Hepatocyte (in vitro differentiated cells): ENCODE measurements at regions not wholly inside any gene's neighbourhood (a gene's known extent, or its start where the extent isn't known, plus 50 kb on each side); places are given as distances from the start of the nearest gene placed in this dataset.

Source experiments
- EZH2phosphoT487 ChIP-seq: fragments of 200-600 bp; sonication (generic); IDR thresholded peaks from one replicate; pipeline ENCODE4 v1.6.1; 2018; ENCODE audit warnings: antibody characterized with exemption, mild to moderate bottlenecking, low read depth, moderate library complexity; ENCODE audit not compliant: unreplicated experiment, severe bottlenecking
- TF ChIP-seq, protein P1 (sequence below): fragments of 200-600 bp; sonication (generic); IDR thresholded peaks from 2 replicates; pipeline ENCODE4 v1.5.1; 2016; ENCODE audit warnings: antibody characterized with exemption, mild to moderate bottlenecking; ENCODE audit not compliant: poor library complexity

DNA sequence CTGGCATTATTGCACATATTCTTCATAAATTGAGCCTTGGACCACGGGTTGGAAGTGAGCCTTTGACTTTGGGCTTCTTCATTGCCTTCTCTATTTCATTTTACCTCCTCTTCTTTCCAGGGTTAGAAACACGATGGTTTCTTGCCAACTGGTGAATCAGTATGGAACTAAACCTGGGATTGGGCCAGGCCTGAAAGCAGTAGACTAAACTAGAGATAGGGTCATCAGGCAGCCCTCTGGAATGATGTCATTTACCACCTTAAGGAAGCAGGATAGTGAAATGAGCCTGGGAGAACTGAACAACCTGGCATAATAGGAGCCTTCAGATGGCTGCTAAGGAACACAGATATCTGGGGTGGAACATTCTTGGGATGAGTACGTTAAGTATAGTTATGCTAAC lies 67.5 kb upstream of the ATP8A1 start:
- TF ChIP-seq, protein P1, sequence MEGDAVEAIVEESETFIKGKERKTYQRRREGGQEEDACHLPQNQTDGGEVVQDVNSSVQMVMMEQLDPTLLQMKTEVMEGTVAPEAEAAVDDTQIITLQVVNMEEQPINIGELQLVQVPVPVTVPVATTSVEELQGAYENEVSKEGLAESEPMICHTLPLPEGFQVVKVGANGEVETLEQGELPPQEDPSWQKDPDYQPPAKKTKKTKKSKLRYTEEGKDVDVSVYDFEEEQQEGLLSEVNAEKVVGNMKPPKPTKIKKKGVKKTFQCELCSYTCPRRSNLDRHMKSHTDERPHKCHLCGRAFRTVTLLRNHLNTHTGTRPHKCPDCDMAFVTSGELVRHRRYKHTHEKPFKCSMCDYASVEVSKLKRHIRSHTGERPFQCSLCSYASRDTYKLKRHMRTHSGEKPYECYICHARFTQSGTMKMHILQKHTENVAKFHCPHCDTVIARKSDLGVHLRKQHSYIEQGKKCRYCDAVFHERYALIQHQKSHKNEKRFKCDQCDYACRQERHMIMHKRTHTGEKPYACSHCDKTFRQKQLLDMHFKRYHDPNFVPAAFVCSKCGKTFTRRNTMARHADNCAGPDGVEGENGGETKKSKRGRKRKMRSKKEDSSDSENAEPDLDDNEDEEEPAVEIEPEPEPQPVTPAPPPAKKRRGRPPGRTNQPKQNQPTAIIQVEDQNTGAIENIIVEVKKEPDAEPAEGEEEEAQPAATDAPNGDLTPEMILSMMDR: no peak
- no peak for TF ChIP-seq EZH2phosphoT487
